HG02981 (cell line): ENCODE measurements at regions not wholly inside any gene's neighbourhood (a gene's known extent, or its start where the extent isn't known, plus 50 kb on each side); places are given as distances from the start of the nearest gene placed in this dataset.

Experiments
- ATAC-seq: cut with Tn5 transposase; IDR thresholded peaks from one replicate; pipeline ENCODE4 v1.9.1; 2021; ENCODE audit warnings: mild to moderate bottlenecking, moderate library complexity; ENCODE audit not compliant: unreplicated experiment

DNA sequence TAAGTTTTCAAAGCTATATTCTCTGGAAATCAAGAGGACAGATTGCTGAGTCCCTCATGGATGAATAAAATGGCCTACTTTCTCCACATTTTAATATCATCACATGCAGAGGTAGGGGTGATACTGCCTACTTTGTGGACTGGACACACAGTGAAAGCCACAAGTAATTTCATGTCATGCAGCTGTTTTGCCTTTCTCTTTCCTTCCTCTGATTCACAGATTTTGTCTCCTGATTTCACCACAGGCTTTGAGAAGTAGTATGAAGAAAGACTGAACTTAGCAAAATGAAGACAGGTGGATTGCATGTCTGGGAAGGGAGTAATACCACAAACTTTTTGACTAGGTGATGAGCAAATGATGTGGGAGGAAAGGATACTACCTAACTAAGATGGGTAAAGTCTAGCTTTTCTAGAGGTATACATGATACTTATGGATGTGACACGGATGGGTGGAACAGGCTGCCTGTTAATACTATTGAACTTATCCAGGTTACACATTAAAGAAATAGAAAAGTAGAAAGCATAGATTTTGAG, 478.4 kb upstream of the GOT2 start:
- ATAC-seq = no peak

- ATAC-seq = no peak
Measured at GRCh38 chr16:59210955-59211541, 476.9 kb upstream of the GOT2 start.

GRCh38 chr16:59205403-59205802, 471.3 kb upstream of the GOT2 start:
- no peak for ATAC-seq

DNA sequence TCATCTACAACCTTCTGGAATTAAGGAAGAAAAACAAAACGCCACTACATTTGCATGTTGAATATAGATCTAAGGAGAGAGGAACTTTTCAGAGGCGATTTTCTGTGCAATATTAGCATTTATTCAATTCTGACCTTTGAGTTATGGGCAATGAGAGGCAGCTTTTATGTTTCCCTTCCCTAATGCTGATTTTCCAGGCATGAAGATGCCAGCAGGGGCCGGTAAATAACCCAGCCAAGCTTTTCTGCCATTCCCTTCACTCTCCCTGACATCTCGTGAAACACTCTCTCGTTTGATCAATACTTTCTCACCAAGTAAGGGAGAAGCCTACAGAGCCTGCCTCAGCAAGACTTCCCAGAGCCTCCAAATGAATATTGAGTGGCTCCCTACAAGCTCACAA, 470.5 kb upstream of the GOT2 start:
- no peak for ATAC-seq

DNA sequence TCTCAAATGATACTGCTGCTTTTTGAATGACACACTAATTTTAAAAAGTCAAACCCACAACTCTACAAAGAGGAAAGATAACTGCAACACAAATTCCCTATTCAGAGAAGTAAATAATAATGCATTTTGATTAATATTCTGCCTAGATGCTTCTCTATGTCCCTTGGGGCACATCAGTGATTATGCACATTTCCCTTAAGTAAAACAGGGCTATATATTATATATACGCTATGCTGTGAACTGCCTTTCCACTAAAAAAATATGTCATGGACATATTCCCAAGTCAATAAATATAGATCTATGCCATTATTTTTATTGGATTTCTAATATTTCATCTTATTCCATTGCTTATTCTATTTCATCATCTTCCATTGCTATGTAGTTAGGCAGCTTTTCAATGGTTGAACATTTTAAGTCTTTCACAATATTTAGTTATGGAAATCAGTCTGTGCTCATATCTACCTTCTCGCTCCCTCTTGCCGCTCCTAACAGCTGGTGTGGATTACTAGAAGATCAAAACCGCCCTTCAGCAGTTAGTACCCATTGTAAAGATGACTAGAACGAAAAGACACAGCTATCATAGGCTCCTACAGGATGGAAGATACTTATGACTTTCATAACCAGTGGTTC, 468.2 kb upstream of the GOT2 start:
- no peak for ATAC-seq

- no peak for ATAC-seq
Measured at GRCh38 chr16:59201821-59202220, 467.7 kb upstream of the GOT2 start.

DNA sequence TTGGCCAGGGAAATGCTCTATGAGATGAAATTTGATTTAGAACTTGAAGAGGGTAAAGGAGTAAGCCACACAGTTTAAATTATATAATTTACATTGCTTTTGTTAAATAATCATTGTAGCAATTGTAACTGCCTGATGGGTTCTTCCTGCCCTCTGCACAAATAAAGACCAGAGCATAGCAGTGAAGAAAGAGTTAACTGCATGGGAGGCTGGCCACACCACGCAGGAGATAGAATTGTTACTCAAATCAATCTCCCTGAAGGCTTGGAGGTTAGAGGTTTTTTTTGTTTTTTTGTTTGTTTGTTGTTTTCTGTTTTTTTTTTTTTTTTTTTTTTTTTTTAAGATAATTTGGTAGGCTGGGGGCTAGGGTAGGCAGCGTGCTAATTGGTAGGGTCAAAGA, 467.0 kb upstream of the GOT2 start:
- ATAC-seq = no peak

- ATAC-seq = no peak
Measured at GRCh38 chr16:59198487-59198886, 464.4 kb upstream of the GOT2 start.

GRCh38 chr16:59195242-59195641, 461.1 kb upstream of the GOT2 start:
- no peak for ATAC-seq

- no peak for ATAC-seq
Measured at GRCh38 chr16:59193637-59194036, 459.5 kb upstream of the GOT2 start.

DNA sequence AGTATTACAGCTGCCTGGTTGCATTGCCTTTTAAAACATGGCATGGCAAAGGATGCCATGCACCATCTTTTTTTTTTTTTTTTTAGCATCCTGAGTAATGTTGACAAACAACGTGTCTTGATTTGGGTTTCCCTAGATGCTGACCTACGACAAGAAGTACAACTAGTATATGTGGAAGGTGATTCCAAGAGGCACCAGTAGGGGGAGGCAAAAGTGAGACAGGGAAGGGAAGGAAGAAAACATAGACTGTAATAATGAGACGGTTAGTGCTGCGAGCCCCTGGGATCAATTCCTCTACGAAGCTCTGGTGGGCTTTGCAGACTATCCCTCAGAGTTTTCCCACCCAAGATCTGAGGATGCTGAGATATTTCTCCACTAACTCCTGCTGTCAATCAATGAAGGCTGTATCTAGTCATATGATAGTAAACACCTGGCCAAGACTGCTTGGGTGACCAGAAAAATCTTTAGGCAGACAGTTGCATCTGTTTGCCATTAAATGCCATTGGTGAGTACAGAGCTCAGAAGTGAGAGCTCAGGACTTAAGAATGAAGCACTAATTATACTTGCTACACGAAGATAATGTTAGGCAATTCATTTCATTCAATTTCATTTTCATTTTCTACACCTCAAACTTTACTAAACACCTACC, 458.6 kb upstream of the GOT2 start:
- peak; percentile 63 for ATAC-seq

- no peak for ATAC-seq
Measured at GRCh38 chr16:59190731-59191130, 456.6 kb upstream of the GOT2 start.

GRCh38 chr16:59188029-59188428, 453.9 kb upstream of the GOT2 start:
- no peak for ATAC-seq

- ATAC-seq = no peak
Measured at GRCh38 chr16:59181821-59182420, 447.8 kb upstream of the GOT2 start.

- no peak for ATAC-seq
Measured at GRCh38 chr16:59180083-59180476, 446.0 kb upstream of the GOT2 start.

DNA sequence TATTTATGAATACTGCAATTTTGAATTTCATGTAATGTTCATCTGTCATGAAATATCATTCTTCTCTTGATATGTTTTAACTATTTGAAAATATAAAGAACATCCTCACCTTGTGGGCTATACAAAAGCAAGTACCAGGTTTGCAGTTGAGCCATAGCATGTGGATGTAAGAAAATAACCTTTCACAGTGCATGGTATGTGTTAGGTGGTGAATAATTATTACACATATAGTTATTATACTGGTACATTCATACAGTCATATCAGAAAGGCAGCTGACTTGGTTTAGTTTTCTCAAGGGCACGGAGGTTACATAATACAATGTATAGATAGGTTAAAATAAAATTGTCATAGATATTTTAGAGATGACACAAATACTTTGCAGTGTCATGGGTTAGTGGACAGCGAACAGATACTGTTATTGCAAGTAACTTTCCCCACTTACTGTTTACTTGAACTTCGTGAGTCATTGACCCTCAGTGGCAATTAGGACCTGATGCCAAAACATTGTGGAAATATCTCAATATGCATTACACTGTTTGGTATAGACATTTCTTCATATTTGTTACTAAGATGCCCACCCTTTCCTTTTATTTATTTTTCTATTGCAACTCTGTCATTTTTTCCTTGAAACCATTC, 445.4 kb upstream of the GOT2 start:
- ATAC-seq = no peak

DNA sequence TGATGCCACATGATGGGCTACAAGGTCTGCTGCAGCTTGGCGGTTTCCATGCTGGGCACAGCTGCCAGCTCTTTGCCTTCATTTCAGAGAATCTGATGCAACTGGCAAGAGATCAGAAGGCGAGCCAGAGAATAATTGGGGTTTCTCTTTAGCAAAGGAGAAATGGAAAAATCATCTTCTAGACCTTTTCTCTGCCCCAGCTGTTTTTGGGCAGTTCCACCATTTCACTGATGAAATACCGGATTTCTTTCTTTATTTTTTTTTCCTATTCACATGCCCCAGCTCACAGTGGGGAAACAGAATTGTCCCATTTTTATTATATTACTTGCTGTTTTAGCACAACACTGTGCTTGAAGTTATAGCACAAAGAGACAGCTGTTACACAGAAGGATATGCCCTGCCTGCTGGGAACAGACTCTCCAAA, 439.3 kb upstream of the GOT2 start:
- ATAC-seq = no peak

DNA sequence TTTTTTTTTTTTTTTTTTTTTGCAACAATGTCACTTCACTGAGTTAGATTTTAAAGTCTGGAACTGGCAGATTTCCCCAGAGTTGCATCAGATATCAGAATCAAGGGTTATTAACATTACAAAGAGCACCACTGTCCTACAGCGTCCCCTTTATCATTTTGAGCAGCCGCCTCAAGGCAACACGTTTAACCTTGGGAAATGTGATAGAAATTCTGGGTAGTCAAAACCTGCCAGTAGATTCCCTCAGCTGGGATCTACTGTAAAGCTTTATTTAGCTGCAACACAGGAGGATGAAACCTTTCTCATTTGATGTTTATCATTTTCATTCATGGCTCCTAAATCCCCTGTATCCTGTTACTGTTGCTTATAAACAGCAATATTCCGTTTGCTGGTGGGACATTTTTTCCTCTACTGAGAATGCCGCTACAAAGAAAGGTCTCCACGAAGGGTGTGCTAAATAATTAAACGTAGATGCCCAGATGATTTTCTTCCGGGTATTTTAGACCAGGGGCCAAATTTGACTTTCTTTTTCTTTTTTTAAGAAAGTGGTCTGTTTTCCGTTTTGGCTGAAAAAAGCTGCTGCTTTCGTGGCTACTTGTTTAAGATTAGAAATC, 436.1 kb upstream of the GOT2 start:
- ATAC-seq = no peak

GRCh38 chr16:59169168-59169567, 435.1 kb upstream of the GOT2 start:
- ATAC-seq = no peak

- ATAC-seq = no peak
Measured at GRCh38 chr16:59168461-59169114, 434.5 kb upstream of the GOT2 start.
